T-cell (primary cell): ENCODE measurements at regions not wholly inside any gene's neighbourhood (a gene's known extent, or its start where the extent isn't known, plus 50 kb on each side); places are given as distances from the start of the nearest gene placed in this dataset.

ENCODE experiments used
- ATAC-seq, 4 experiments: fragments of 200-7000 bp in 3 of 4; fragments of 150-1000 bp in 1 of 4; cut with Tn5 transposase; replicated peaks in 1 of 4; 1 replicate in 3 of 4; 2 replicates in 1 of 4; pipeline ENCODE4 v1.10.0; 2021; ENCODE audit warnings: moderate library complexity in 3 of 4, mild to moderate bottlenecking in 2 of 4, moderate number of reproducible peaks in 1 of 4
- CTCF ChIA-PET, 2 donors: fragments of 300-600 bp; sonication (Branson Sonifier 250); formaldehyde crosslinking; loops; one replicate each; lab custom pipeline; 2022; ENCODE audit warnings: antibody characterized with exemption in 2 of 2; lab: Charles Lee
- POLR2A ChIA-PET, 2 donors: fragments of 300-600 bp; sonication (Branson Sonifier 250); formaldehyde crosslinking; loops; one replicate each; lab custom pipeline; 2022; ENCODE audit warnings: antibody characterized with exemption in 2 of 2; lab: Charles Lee
- DNase-seq, 35 experiments: peaks; one replicate each; pipeline versions ENCODE4 v3.0.0 to v3.0.0-alpha.2; 2013 to 2023
- H3K27ac ChIP-seq: one replicate; pipeline ENCODE4 v1.5.1; 2013; ENCODE audit warnings: low read length
- H3K27me3 ChIP-seq, 2 experiments: replicated peaks in 1 of 2; 1 replicate in 1 of 2; 2 replicates in 1 of 2; pipeline versions ENCODE4 v1.6.1 to v1.7.0; 2013; ENCODE audit warnings: low read length in 1 of 2, mixed read lengths in 1 of 2; ENCODE audit not compliant: control insufficient read depth in 2 of 2, insufficient read depth in 2 of 2; ENCODE audit errors: extremely low read depth in 1 of 2
- H3K36me3 ChIP-seq, 2 donors: 1 replicate in 1 of 2; 2 replicates in 1 of 2; pipeline versions ENCODE4 v1.6.1 to v1.7.0; 2013; ENCODE audit warnings: low read length in 1 of 2; ENCODE audit not compliant: control insufficient read depth in 2 of 2, insufficient read depth in 1 of 2; ENCODE audit errors: extremely low read depth in 1 of 2
- H3K4me1 ChIP-seq, 2 experiments: 1 replicate in 1 of 2; 2 replicates in 1 of 2; pipeline versions ENCODE4 v1.6.1 to v1.7.0; 2013; ENCODE audit warnings: low read length in 2 of 2, mixed read lengths in 1 of 2; ENCODE audit not compliant: insufficient read depth in 2 of 2, control insufficient read depth in 1 of 2; ENCODE audit errors: extremely low read depth in 1 of 2
- H3K4me3 ChIP-seq, 2 donors: 1 replicate in 1 of 2; 2 replicates in 1 of 2; pipeline versions ENCODE4 v1.5.1 to v1.7.0; 2013; ENCODE audit warnings: mild to moderate bottlenecking in 2 of 2, low read length in 1 of 2, moderate library complexity in 1 of 2; ENCODE audit not compliant: control insufficient read depth in 1 of 2; ENCODE audit errors: extremely low read depth in 1 of 2
- H3K9me3 ChIP-seq: 2 replicates; pipeline ENCODE4 v1.7.0; 2013
- H3K27ac Mint-ChIP-seq, 2 donors: one replicate each; pipeline ENCODE4 v1.8.0; 2020 to 2021; ENCODE audit warnings: mild to moderate bottlenecking in 2 of 2, mixed read lengths in 2 of 2
- H3K27me3 Mint-ChIP-seq, 2 donors: one replicate each; pipeline ENCODE4 v1.8.0; 2021 to 2022; ENCODE audit warnings: mixed read lengths in 2 of 2
- H3K36me3 Mint-ChIP-seq: one replicate; pipeline ENCODE4 v1.8.0; 2021; ENCODE audit warnings: mixed read lengths
- H3K4me1 Mint-ChIP-seq, 3 donors: one replicate each; pipeline ENCODE4 v1.8.0; 2020 to 2022; ENCODE audit warnings: mixed read lengths in 3 of 3, mild to moderate bottlenecking in 1 of 3
- H3K4me3 Mint-ChIP-seq, 3 donors: one replicate each; pipeline ENCODE4 v1.8.0; 2020 to 2022; ENCODE audit warnings: mild to moderate bottlenecking in 3 of 3, mixed read lengths in 3 of 3, moderate library complexity in 3 of 3
- H3K9me3 Mint-ChIP-seq, 3 donors: one replicate each; pipeline ENCODE4 v1.8.0; 2020 to 2022; ENCODE audit warnings: mixed read lengths in 3 of 3
- WGBS: methylation state at CpG from one replicate; pipeline ENCODE4 v1.1.5; 2013; ENCODE audit warnings: missing lambda C conversion rate; ENCODE audit not compliant: insufficient coverage; 5-methylcytosine and 5-hydroxymethylcytosine counted together

DNA sequence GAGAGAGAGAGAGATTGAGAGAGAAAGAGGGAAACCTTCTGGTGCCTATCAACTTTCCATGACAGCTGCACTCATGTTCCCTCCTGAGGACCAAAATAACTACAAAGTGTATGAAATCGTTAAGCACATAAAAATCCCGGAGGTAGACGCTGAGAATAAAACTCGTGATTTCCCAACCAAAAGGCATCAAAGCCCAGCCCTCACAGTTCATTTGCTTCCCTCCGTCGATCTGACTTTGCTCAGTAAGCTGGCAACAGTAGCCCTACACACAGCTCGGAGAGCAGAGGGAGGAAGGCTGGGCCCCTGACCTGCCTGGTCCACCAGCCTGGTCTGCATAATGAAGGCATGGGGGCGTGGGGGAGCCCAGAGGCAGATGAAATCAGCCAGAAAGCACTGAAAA lies 273.9 kb upstream of the ZFHX3 start:
- ChIA-PET CTCF (no interaction called here), POLR2A (no interaction called here)
- peaks cover 0 to 10% (median under 1%) of the 10 kb centered on the region in 3 donors for H3K9me3 Mint-ChIP-seq
- no peaks in the 10 kb centered on the region for H3K36me3 Mint-ChIP-seq
- no peak overlapping the region for H3K4me3 Mint-ChIP-seq
- H3K36me3 ChIP-seq, result no peaks in the 10 kb centered on the region
- H3K4me3 ChIP-seq, result no peak overlapping the region
- no peaks in the 10 kb centered on the region for H3K4me1 Mint-ChIP-seq
- H3K27me3 Mint-ChIP-seq, result peaks cover 2 to 4% of the 10 kb centered on the region in 2 donors
- no peaks in the 10 kb centered on the region for H3K4me1 ChIP-seq
- H3K27ac Mint-ChIP-seq, result no peak overlapping the region
- ATAC-seq (no peak), DNase-seq (no peak)
- H3K27ac ChIP-seq, result no peak overlapping the region
- H3K9me3 ChIP-seq, result no peaks in the 10 kb centered on the region
- WGBS, result 0% methylated on average over 1 of the region's 8 CpGs
- no peaks in the 10 kb centered on the region for H3K27me3 ChIP-seq

DNA sequence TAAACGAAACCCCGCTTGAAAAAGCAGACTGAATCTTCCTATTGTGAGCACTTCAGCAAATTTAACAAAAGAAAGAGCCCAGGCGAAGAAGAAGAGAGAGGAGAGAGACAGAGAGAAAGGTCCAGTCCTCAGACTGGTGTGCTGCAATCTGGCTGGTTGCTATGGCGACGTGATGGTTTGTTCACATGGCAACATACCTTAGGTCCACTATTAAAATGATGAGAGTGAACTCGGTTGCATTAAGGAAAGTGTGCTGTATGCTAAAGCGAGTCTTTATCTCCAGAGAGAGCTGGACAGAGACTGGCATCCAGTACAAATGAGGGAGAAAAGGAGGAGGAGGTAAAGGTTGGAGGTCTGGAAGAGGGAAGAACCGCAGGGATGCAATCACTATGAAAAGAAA lies 271.8 kb upstream of the ZFHX3 start:
- ChIA-PET CTCF (no interaction called here), POLR2A (interaction anchor here in 1 of 2 donors (0.6 kb wide), 1 partner anchor 723 kb away, joined by 4 read pairs; no protein-coding TSS in a partner anchor)
- Histone ChIP-seq H3K27ac (no peak overlapping the region), H3K4me1 (no peaks in the 10 kb centered on the region), H3K36me3 (no peaks in the 10 kb centered on the region), H3K4me3 (no peak overlapping the region), H3K27me3 (no peaks in the 10 kb centered on the region), H3K9me3 (no peaks in the 10 kb centered on the region)
- no peaks in the 10 kb centered on the region for H3K4me1 Mint-ChIP-seq
- peaks cover 2 to 4% of the 10 kb centered on the region in 2 donors for H3K27me3 Mint-ChIP-seq
- no peak overlapping the region for H3K27ac Mint-ChIP-seq
- WGBS, result 81% methylated on average over 3 of the region's 8 CpGs
- peaks cover 0 to 10% (median 0%) of the 10 kb centered on the region in 3 donors for H3K9me3 Mint-ChIP-seq
- ATAC-seq (no peak), DNase-seq (no peak)
- H3K36me3 Mint-ChIP-seq, result no peaks in the 10 kb centered on the region
- no peak overlapping the region for H3K4me3 Mint-ChIP-seq

DNA sequence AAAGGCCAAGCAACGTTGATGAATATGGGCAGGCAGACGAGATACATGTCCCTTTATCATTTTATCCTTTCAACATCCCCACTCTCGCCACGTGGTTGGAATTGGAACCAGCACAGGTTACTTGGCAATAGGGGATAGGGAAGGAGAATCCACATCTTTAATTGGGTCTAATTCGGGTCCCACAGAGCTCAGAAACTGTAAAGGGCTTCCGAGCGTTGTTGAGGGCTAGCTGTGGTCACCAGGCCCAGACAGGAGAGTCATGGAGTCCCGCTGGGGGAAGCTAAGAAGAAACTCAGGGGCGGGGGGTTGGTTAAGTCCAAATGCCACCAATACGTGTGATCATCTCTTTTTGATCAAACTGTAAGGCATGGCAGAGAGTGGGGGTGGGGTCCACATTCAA lies 271.3 kb upstream of the ZFHX3 start:
- no peak overlapping the region for H3K4me3 Mint-ChIP-seq
- Histone ChIP-seq H3K27me3 (no peaks in the 10 kb centered on the region), H3K27ac (no peak overlapping the region), H3K4me3 (no peak overlapping the region), H3K36me3 (no peaks in the 10 kb centered on the region), H3K4me1 (no peaks in the 10 kb centered on the region), H3K9me3 (no peaks in the 10 kb centered on the region)
- ATAC-seq (no peak), DNase-seq (no peak)
- ChIA-PET POLR2A (no interaction called here), CTCF (no interaction called here)
- peaks cover 2 to 4% of the 10 kb centered on the region in 2 donors for H3K27me3 Mint-ChIP-seq
- H3K4me1 Mint-ChIP-seq, result no peaks in the 10 kb centered on the region
- WGBS, result 78% methylated on average over 5 of the region's 10 CpGs
- no peak overlapping the region for H3K27ac Mint-ChIP-seq
- peaks cover 0 to 7% (median 0%) of the 10 kb centered on the region in 3 donors for H3K9me3 Mint-ChIP-seq
- no peaks in the 10 kb centered on the region for H3K36me3 Mint-ChIP-seq

DNA sequence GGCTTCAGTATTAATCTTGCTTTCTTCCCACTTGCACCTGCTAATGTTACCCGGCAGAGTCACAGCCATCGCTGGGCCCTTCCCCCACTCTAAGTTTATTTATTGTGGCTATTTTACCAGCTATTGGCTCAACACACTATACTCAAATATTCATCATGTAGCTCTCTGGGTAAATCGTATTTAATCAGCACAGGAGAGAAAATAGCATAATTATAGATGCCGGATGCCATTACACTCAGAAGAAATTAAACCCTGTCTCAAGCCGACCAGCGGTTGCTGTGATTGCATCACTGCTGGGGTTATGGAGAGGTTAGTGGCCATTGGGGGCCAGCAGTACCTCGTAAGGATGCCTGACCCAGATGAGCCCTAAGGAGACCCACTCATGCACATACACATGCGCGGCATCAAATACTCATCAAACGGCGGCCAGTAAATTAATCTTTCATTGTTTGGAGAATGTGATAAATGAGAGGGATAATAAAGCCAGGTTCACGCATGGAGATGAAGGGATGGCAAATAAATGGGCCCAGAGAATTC lies 269.5 kb upstream of the ZFHX3 start:
- Histone ChIP-seq H3K36me3 (no peaks in the 10 kb centered on the region), H3K4me1 (no peaks in the 10 kb centered on the region), H3K27me3 (no peaks in the 10 kb centered on the region), H3K4me3 (no peak overlapping the region), H3K9me3 (no peaks in the 10 kb centered on the region), H3K27ac (no peak overlapping the region)
- 100% methylated on average over 3 of the region's 12 CpGs for WGBS
- DNase-seq, result no peak
- no peak for ATAC-seq
- no peaks in the 10 kb centered on the region for H3K36me3 Mint-ChIP-seq
- peaks cover 2 to 4% of the 10 kb centered on the region in 2 donors for H3K27me3 Mint-ChIP-seq
- no peaks in the 10 kb centered on the region for H3K4me1 Mint-ChIP-seq
- CTCF ChIA-PET, result no interaction called here
- peaks cover 0 to 7% (median 3%) of the 10 kb centered on the region in 3 donors for H3K9me3 Mint-ChIP-seq
- POLR2A ChIA-PET, result no interaction called here
- no peak overlapping the region for H3K27ac Mint-ChIP-seq
- H3K4me3 Mint-ChIP-seq, result no peak overlapping the region

DNA sequence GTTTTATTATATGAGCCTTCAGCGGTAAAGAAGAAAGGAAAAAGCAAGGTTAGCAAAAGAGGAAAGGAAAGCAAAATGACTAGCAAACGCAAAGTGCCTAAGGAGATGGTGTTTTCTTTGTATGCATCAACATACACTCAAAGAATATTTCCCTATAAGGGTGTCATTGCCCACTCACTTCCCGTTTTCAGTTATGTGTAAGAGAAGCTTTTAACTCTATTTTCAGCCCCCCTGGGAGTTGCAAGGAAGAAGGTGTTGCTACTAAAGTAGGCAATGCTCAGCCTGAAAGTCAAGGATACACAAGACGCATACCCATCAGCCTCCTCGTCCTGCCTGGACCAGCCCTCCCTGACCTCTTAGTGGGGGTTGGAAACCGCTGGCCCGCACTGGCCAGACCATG lies 267.7 kb upstream of the ZFHX3 start:
- H3K36me3 Mint-ChIP-seq, result no peaks in the 10 kb centered on the region
- Histone ChIP-seq H3K4me1 (no peaks in the 10 kb centered on the region), H3K27ac (no peak overlapping the region), H3K36me3 (no peaks in the 10 kb centered on the region), H3K9me3 (no peaks in the 10 kb centered on the region), H3K4me3 (no peak overlapping the region), H3K27me3 (no peaks in the 10 kb centered on the region)
- H3K4me1 Mint-ChIP-seq, result no peaks in the 10 kb centered on the region
- ChIA-PET POLR2A (no interaction called here), CTCF (no interaction called here)
- WGBS, result 83% methylated on average over 2 of the region's 7 CpGs
- H3K27ac Mint-ChIP-seq, result no peak overlapping the region
- ATAC-seq (no peak), DNase-seq (no peak)
- H3K9me3 Mint-ChIP-seq, result peaks cover 0 to 7% (median 6%) of the 10 kb centered on the region in 3 donors
- peaks cover 0 to 4% of the 10 kb centered on the region in 2 donors for H3K27me3 Mint-ChIP-seq
- H3K4me3 Mint-ChIP-seq, result no peak overlapping the region

DNA sequence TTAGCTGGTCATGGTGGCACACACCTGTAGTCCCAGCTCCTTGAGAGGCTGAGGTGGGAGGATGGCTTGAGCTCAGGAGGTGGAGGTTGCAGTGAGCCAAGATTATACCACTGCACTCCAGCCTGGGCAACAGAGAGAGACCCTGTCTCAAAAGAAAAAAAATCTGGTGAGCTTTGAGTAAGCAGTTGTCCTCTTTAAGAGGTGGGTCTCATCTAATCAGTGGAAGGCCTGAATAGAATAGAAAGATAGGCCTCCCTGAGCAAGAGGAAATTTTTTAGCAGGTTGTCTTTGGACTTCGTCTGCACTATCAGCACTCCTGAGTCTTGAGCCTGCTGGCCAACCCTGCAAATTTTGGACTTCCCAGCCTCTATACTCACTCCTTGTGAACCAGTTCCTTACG lies 266.0 kb upstream of the ZFHX3 start:
- no CpG with 5 or more reads among the region's 2 CpGs for WGBS
- CTCF ChIA-PET, result no interaction called here

More for the DNA sequence above, 266.0 kb upstream of the ZFHX3 start:
- H3K27ac ChIP-seq, result no peak overlapping the region
- H3K4me3 ChIP-seq, result no peak overlapping the region
- H3K36me3 ChIP-seq, result no peaks in the 10 kb centered on the region
- POLR2A ChIA-PET, result no interaction called here
- H3K4me1 ChIP-seq, result no peaks in the 10 kb centered on the region
- Mint-ChIP-seq H3K27ac (no peak overlapping the region), H3K9me3 (peaks cover 0 to 7% (median 6%) of the 10 kb centered on the region in 3 donors), H3K36me3 (no peaks in the 10 kb centered on the region), H3K27me3 (peaks cover 0 to 4% of the 10 kb centered on the region in 2 donors), H3K4me3 (no peak overlapping the region), H3K4me1 (no peaks in the 10 kb centered on the region)
- ATAC-seq (no peak), DNase-seq (no peak)
- no peaks in the 10 kb centered on the region for H3K27me3 ChIP-seq
- H3K9me3 ChIP-seq, result no peaks in the 10 kb centered on the region
